ENCODE measurements at regions not wholly inside any gene's neighbourhood (a gene's known extent, or its start where the extent isn't known, plus 50 kb on each side); places are given as distances from the start of the nearest gene placed in this dataset.

- ATAC-seq = peak in 1 of 8 donors; percentile 31
- WGBS, 2 donors = 41 to 46% methylated on average over 1 of the region's 1 CpG
These were observed 142.2 kb downstream of the ABCA8 start for GRCh38 chr17:68812876-68813584.

GRCh38 chr17:68809148-68809547 is 146.0 kb downstream of the ABCA8 start:
- H3K27me3 ChIP-seq = no peaks in the 10 kb centered on the region
- no peak for DNase-seq
- H3K36me3 ChIP-seq = no peaks in the 10 kb centered on the region
- intact Hi-C loops (cut with DNase I) = loop anchor here in 1 of 10 donors (5.0 kb wide), 1 partner anchor 43 kb away; no protein-coding TSS in a partner anchor
- H3K4me1 ChIP-seq = peaks cover 0 to 32% (median 7%) of the 10 kb centered on the region in 9 donors
- TF ChIP-seq CTCF (IDR thresholded peaks at IDR 0.05) = no peak
- peak overlapping the region in 7 of 10 donors; percentile 15 to 82 (median 49) for H3K27ac ChIP-seq
- 69 to 71% methylated on average over 2 of the region's 2 CpGs for WGBS, 2 donors
- H3K9me3 ChIP-seq = peaks cover 0 to 12% (median 0%) of the 10 kb centered on the region in 11 donors
- no peak overlapping the region for H3K4me3 ChIP-seq
- no peak for ATAC-seq

More at GRCh38 chr17:68812876-68813584, 142.2 kb downstream of the ABCA8 start:
- peak overlapping the region in 4 of 10 donors; percentile 12 to 46 (median 34) for H3K27ac ChIP-seq
- no peaks in the 10 kb centered on the region for H3K36me3 ChIP-seq
- H3K4me1 ChIP-seq = peaks cover 0 to 32% (median 8%) of the 10 kb centered on the region in 9 donors
- H3K4me3 ChIP-seq = no peak overlapping the region
- intact Hi-C loops (cut with DNase I) = no loop called here
- peaks cover 0 to 12% (median 0%) of the 10 kb centered on the region in 11 donors for H3K9me3 ChIP-seq
- no peak for TF ChIP-seq CTCF (IDR thresholded peaks at IDR 0.05)
- DNase-seq = no peak
- no peaks in the 10 kb centered on the region for H3K27me3 ChIP-seq

DNA sequence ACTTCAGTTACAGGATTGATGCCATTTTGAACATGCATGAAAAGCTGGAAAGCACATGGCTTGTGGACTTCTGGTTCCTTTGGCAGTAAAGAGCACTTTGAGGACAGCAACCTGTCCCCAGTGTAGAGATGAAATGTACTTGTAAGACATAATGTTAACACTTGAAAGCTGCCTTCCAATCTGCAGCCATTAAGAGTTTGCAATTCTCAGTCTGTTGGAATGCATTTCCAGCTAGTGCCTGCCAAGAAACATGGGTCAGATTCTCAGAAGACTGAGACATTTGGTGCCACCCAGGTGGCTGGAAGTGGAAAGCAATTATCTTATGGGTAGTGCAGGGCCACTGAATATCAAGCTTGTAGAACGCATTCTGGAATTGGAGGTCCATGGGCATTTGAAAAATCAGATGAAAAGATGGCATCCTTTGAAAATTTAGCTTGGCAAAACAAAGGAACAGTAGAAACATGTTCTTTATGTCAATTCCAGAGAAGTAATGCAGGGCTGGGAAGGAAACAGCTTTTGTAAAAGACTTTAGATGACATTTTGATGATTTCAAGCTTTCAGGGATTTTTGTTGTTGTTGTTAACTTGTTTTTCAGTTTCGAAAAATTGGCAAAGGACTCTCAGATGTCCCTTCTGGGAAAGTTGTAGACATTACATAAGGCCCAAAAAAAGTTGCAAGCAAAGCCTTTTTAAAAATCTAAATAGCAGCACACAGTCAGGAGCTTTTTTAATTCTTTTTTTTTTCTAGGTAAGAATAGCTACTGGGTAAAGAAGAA is 147.0 kb downstream of the ABCA8 start:
- peaks cover 0 to 12% (median 0%) of the 10 kb centered on the region in 11 donors for H3K9me3 ChIP-seq
- H3K4me3 ChIP-seq = no peak overlapping the region
- DNase-seq (no peak), ATAC-seq (peak in 6 of 8 donors; percentile 21 to 79 (median 64))
- TF ChIP-seq CTCF (IDR thresholded peaks at IDR 0.05) = no peak
- 70 to 77% methylated on average over 2 of the region's 2 CpGs for WGBS, 2 donors
- peak overlapping the region in 7 of 10 donors; percentile 15 to 82 (median 49) for H3K27ac ChIP-seq
- intact Hi-C loops (cut with DNase I) = loop anchor here in 1 of 10 donors (5.0 kb wide), 1 partner anchor 44 kb away; no protein-coding TSS in a partner anchor
- H3K27me3 ChIP-seq = no peaks in the 10 kb centered on the region
- H3K36me3 ChIP-seq = no peaks in the 10 kb centered on the region
- peaks cover 0 to 28% (median 7%) of the 10 kb centered on the region in 9 donors for H3K4me1 ChIP-seq

DNA sequence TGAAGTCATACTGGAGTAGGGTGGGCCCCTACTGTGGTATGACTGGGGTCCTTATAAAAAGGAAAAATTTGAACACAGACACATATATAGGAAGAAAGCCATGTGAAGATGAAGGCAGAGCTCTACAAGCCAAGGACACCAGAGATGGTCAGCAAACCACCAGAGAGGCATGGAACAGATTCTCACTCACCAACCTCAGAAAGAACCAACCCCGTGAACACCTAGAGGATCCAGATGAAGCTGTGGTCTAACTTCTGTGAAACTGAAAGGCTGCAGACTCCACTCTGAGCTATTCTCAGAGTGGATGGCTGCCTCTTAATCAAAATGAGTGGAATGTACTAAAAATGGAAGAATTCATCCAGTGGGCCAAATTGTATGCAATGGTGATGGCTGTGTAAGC is 149.6 kb downstream of the ABCA8 start:
- Histone ChIP-seq H3K4me3 (no peak overlapping the region), H3K36me3 (no peaks in the 10 kb centered on the region), H3K27me3 (no peaks in the 10 kb centered on the region), H3K9me3 (peaks cover 0 to 4% (median 0%) of the 10 kb centered on the region in 11 donors), H3K27ac (no peak overlapping the region), H3K4me1 (peaks cover 0 to 24% (median 7%) of the 10 kb centered on the region in 9 donors)
- ATAC-seq (no peak), DNase-seq (no peak)
- intact Hi-C loops (cut with DNase I) = loop anchor here in 1 of 10 donors (5.0 kb wide), 1 partner anchor 47 kb away; no protein-coding TSS in a partner anchor
- no peak for TF ChIP-seq CTCF (IDR thresholded peaks at IDR 0.05)
- WGBS, 2 donors = 100% methylated on average over 1 of the region's 1 CpG

All from heart right ventricle (tissue), 16 donors.